ENCODE measurements at regions not wholly inside any gene's neighbourhood (a gene's known extent, or its start where the extent isn't known, plus 50 kb on each side); places are given as distances from the start of the nearest gene placed in this dataset.

DNA sequence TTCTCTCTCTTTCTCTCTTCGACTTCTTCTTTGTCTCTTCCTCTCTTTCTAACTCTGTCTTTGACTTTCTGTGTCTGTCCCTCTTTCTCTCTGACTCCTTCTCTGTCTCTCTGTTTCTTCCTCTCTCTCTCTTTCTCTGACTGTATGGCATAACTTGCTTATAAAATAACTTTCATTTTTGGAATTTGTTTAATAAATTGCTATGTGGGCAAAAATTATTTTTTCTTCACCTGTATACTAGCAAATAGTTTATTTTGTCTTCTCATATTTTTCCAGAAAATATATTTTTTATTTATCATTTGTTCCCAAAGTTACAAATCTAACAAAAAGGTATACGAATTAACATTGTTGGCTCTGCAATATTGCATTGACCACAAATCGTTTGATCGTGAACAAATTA, 305.7 kb upstream of the FAM98A start:
- no peak for DNase-seq (ENCODE audit: low spot score)
- TF ChIP-seq CTCF (IDR thresholded peaks at IDR 0.05; ENCODE audit: unreplicated experiment) = no peak
- Mint-ChIP-seq H3K27me3 (ENCODE audit: unreplicated experiment) (peaks cover 4% of the 10 kb centered on the region), H3K9me3 (ENCODE audit: unreplicated experiment) (peaks cover 7% of the 10 kb centered on the region), H3K4me3 (ENCODE audit: unreplicated experiment) (no peak overlapping the region), H3K36me3 (ENCODE audit: low read depth, unreplicated experiment) (peaks cover 10% of the 10 kb centered on the region), H3K4me1 (ENCODE audit: unreplicated experiment) (no peaks in the 10 kb centered on the region), H3K27ac (ENCODE audit: unreplicated experiment) (no peak overlapping the region)

DNA sequence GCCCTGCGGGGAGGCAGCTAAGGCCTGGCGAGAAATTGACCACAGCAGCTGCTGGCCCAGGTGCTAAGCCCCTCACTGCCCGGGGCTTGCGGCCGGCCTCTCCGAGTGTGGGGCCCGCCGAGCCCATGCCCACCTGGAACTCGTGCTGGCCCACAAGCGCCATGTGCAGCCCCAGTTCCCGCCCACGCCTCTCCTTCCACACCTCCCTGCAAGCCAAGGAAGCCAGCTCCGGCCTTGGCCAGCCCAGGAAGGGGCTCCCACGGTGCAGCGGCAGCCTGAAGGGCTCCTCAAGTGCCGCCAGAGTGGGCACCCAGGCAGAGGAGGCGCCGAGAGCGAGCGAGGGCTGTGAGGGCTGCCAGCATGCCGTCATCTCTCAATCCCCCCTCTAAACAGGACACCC, 304.6 kb upstream of the FAM98A start:
- Mint-ChIP-seq H3K4me1 (ENCODE audit: unreplicated experiment) (no peaks in the 10 kb centered on the region), H3K4me3 (ENCODE audit: unreplicated experiment) (no peak overlapping the region), H3K27ac (ENCODE audit: unreplicated experiment) (no peak overlapping the region), H3K9me3 (ENCODE audit: unreplicated experiment) (peaks cover 7% of the 10 kb centered on the region), H3K36me3 (ENCODE audit: low read depth, unreplicated experiment) (peaks cover 10% of the 10 kb centered on the region), H3K27me3 (ENCODE audit: unreplicated experiment) (peaks cover 4% of the 10 kb centered on the region)
- DNase-seq (ENCODE audit: low spot score) = no peak
- TF ChIP-seq CTCF (IDR thresholded peaks at IDR 0.05; ENCODE audit: unreplicated experiment) = no peak

GRCh38 chr2:33903215-33903614, 304.1 kb upstream of the FAM98A start:
- Mint-ChIP-seq H3K9me3 (ENCODE audit: unreplicated experiment) (peaks cover 7% of the 10 kb centered on the region), H3K27ac (ENCODE audit: unreplicated experiment) (no peak overlapping the region), H3K4me1 (ENCODE audit: unreplicated experiment) (peaks cover 2% of the 10 kb centered on the region), H3K36me3 (ENCODE audit: low read depth, unreplicated experiment) (peaks cover 10% of the 10 kb centered on the region), H3K27me3 (ENCODE audit: unreplicated experiment) (peaks cover 4% of the 10 kb centered on the region), H3K4me3 (ENCODE audit: unreplicated experiment) (no peak overlapping the region)
- TF ChIP-seq CTCF (IDR thresholded peaks at IDR 0.05; ENCODE audit: unreplicated experiment) = no peak
- no peak for DNase-seq (ENCODE audit: low spot score)

DNA sequence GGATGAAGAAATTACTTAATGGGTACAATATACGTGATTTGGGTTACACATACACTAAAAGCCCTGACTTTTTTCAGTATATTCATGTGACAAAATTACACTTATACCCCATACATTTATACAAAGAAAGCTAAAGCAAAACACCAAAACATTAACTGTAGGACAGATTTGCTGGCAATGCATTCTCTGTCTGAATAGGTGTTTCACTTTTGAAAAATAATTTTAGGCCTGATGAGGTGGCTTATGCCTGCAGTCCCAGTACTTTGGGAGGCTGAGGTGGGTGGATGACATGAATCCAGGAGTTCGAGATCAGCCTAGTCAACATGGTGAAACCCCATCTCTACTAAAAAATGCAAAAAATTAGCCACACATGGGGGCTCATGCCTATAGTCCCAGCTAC, 301.5 kb upstream of the FAM98A start:
- H3K9me3 Mint-ChIP-seq (ENCODE audit: unreplicated experiment) = peaks cover 7% of the 10 kb centered on the region
- no peak for DNase-seq (ENCODE audit: low spot score)
- H3K27me3 Mint-ChIP-seq (ENCODE audit: unreplicated experiment) = peaks cover 4% of the 10 kb centered on the region
- H3K4me1 Mint-ChIP-seq (ENCODE audit: unreplicated experiment) = peaks cover 8% of the 10 kb centered on the region
- H3K4me3 Mint-ChIP-seq (ENCODE audit: unreplicated experiment) = no peak overlapping the region
- H3K36me3 Mint-ChIP-seq (ENCODE audit: low read depth, unreplicated experiment) = peaks cover 10% of the 10 kb centered on the region
- no peak overlapping the region for H3K27ac Mint-ChIP-seq (ENCODE audit: unreplicated experiment)
- TF ChIP-seq CTCF (IDR thresholded peaks at IDR 0.05; ENCODE audit: unreplicated experiment) = no peak

GRCh38 chr2:33897741-33898140, 298.6 kb upstream of the FAM98A start:
- no peak for DNase-seq (ENCODE audit: low spot score)
- H3K27ac Mint-ChIP-seq (ENCODE audit: unreplicated experiment) = no peak overlapping the region
- H3K36me3 Mint-ChIP-seq (ENCODE audit: low read depth, unreplicated experiment) = no peaks in the 10 kb centered on the region
- no peaks in the 10 kb centered on the region for H3K9me3 Mint-ChIP-seq (ENCODE audit: unreplicated experiment)
- no peak for TF ChIP-seq CTCF (IDR thresholded peaks at IDR 0.05; ENCODE audit: unreplicated experiment)
- peaks cover 2% of the 10 kb centered on the region for H3K27me3 Mint-ChIP-seq (ENCODE audit: unreplicated experiment)
- no peak overlapping the region for H3K4me3 Mint-ChIP-seq (ENCODE audit: unreplicated experiment)
- H3K4me1 Mint-ChIP-seq (ENCODE audit: unreplicated experiment) = peaks cover 8% of the 10 kb centered on the region
